Left ventricle myocardium superior (tissue), 1 donor: ENCODE measurements at regions not wholly inside any gene's neighbourhood (a gene's known extent, or its start where the extent isn't known, plus 50 kb on each side); places are given as distances from the start of the nearest gene placed in this dataset.
A peak's percentile ranks its signal among the peaks of the same experiment; 100 is the strongest.

Source experiments
- ATAC-seq: fragments of 200-7000 bp; cut with Tn5 transposase; one replicate; pipeline ENCODE4 v1.9.1; 2020; ENCODE audit warnings: mild to moderate bottlenecking, moderate library complexity
- DNase-seq: peaks from one replicate; pipeline ENCODE4 v3.0.0-alpha.2; 2020
- intact Hi-C: fragments of 100-400 bp; cut with micrococcal nuclease; formaldehyde crosslinking; loops from one replicate; pipeline ENCODE4 v1.11.0; 2022
- donor health status: DM: no; HTN: yes; CAD: no; lungs with severe emphysema.

- ATAC-seq (no peak), DNase-seq (peak; percentile 27)
- intact Hi-C loops: no loop called here
Observed at GRCh38 chr12:19572920-19573558, 133.7 kb downstream of the AEBP2 start.

- no peak for ATAC-seq
- intact Hi-C loops: no loop called here
- DNase-seq: no peak
Observed at GRCh38 chr12:19573866-19574265, 134.6 kb downstream of the AEBP2 start.

GRCh38 chr12:19574601-19575000 is 135.3 kb downstream of the AEBP2 start:
- intact Hi-C loops: no loop called here
- no peak for ATAC-seq
- DNase-seq: no peak

GRCh38 chr12:19575337-19576243 is 136.3 kb downstream of the AEBP2 start:
- intact Hi-C loops: no loop called here
- DNase-seq (peak; percentile 62), ATAC-seq (peak; percentile 92)

GRCh38 chr12:19576506-19577280 is 137.4 kb downstream of the AEBP2 start:
- ATAC-seq: no peak
- intact Hi-C loops: no loop called here

GRCh38 chr12:19577281-19577530 is 137.9 kb downstream of the AEBP2 start:
- ATAC-seq (no peak), DNase-seq (no peak)
- intact Hi-C loops: no loop called here

More at GRCh38 chr12:19576506-19577280, 137.4 kb downstream of the AEBP2 start:
- no peak for DNase-seq

GRCh38 chr12:19584732-19585131 is 145.4 kb downstream of the AEBP2 start:
- intact Hi-C loops: no loop called here
- no peak for DNase-seq
- no peak for ATAC-seq

GRCh38 chr12:19588951-19589350 is 149.7 kb downstream of the AEBP2 start:
- intact Hi-C loops: no loop called here
- no peak for DNase-seq
- no peak for ATAC-seq

- no peak for DNase-seq
- intact Hi-C loops: no loop called here
- no peak for ATAC-seq
Observed at GRCh38 chr12:19591951-19592350, 152.7 kb downstream of the AEBP2 start.

GRCh38 chr12:19596434-19597166 is 157.3 kb downstream of the AEBP2 start:
- intact Hi-C loops: no loop called here
- peak; percentile 20 for ATAC-seq
- no peak for DNase-seq

GRCh38 chr12:19597167-19598026 is 158.1 kb downstream of the AEBP2 start:
- no peak for DNase-seq
- intact Hi-C loops: no loop called here
- ATAC-seq: no peak

GRCh38 chr12:19605720-19606119 is 166.4 kb downstream of the AEBP2 start:
- DNase-seq: no peak
- intact Hi-C loops: no loop called here
- no peak for ATAC-seq

GRCh38 chr12:19608039-19608438 is 168.7 kb downstream of the AEBP2 start:
- ATAC-seq (no peak), DNase-seq (no peak)
- intact Hi-C loops: no loop called here

- intact Hi-C loops: no loop called here
- no peak for ATAC-seq
Observed at GRCh38 chr12:19613051-19613535, 173.8 kb downstream of the AEBP2 start.

GRCh38 chr12:19614601-19615383 is 175.5 kb downstream of the AEBP2 start:
- DNase-seq (no peak), ATAC-seq (no peak)
- intact Hi-C loops: no loop called here

More at GRCh38 chr12:19613051-19613535, 173.8 kb downstream of the AEBP2 start:
- DNase-seq: no peak

GRCh38 chr12:19615384-19615725 is 176.1 kb downstream of the AEBP2 start:
- DNase-seq (no peak), ATAC-seq (no peak)
- intact Hi-C loops: no loop called here

GRCh38 chr12:19616781-19617180 is 177.5 kb downstream of the AEBP2 start:
- no peak for DNase-seq
- intact Hi-C loops: no loop called here

GRCh38 chr12:19620222-19620621 is 180.9 kb downstream of the AEBP2 start:
- no peak for ATAC-seq
- no peak for DNase-seq
- intact Hi-C loops: no loop called here

More at GRCh38 chr12:19616781-19617180, 177.5 kb downstream of the AEBP2 start:
- ATAC-seq: no peak
